Tibial nerve (tissue), 4 donors: ENCODE measurements at regions not wholly inside any gene's neighbourhood (a gene's known extent, or its start where the extent isn't known, plus 50 kb on each side); places are given as distances from the start of the nearest gene placed in this dataset.

Experiments used
- DNase-seq, 2 donors: peaks; one replicate each; pipeline ENCODE4 v3.0.0-alpha.2; 2019; ENCODE audit warnings: low spot score in 2 of 2
- H3K27ac ChIP-seq, 4 donors: fragments of 200-600 bp; sonication (generic) in 3 of 4; one replicate each; pipeline ENCODE4 v1.5.1; 2017 to 2019; ENCODE audit warnings: mild to moderate bottlenecking in 1 of 4
- H3K27me3 ChIP-seq, 2 donors: fragments of 200-600 bp; sonication (generic) in 1 of 2; one replicate each; pipeline versions ENCODE4 v1.5.1 to v1.6.0; 2017 to 2019
- H3K36me3 ChIP-seq, 3 donors: fragments of 200-600 bp; sonication (generic); one replicate each; pipeline ENCODE4 v1.5.1; 2018 to 2019
- H3K4me1 ChIP-seq, 4 donors: fragments of 200-600 bp; sonication (generic) in 3 of 4; one replicate each; pipeline ENCODE4 v1.5.1; 2017 to 2019
- H3K4me3 ChIP-seq, 4 donors: fragments of 200-600 bp; sonication (generic) in 3 of 4; one replicate each; pipeline ENCODE4 v1.5.1; 2017 to 2019; ENCODE audit warnings: mild to moderate bottlenecking in 1 of 4, moderate library complexity in 1 of 4
- H3K9me3 ChIP-seq, 4 donors: fragments of 200-600 bp; sonication (generic) in 3 of 4; one replicate each; pipeline ENCODE4 v1.5.1; 2017 to 2019
- CTCF ChIP-seq, 5 experiments: fragments of 200-600 bp in 3 of 5; fragments of 450-650 bp in 2 of 5; sonication (generic) in 3 of 5; IDR thresholded peaks; one replicate each; pipeline ENCODE4 v1.5.1; 2016 to 2019; ENCODE audit warnings: antibody characterized with exemption in 5 of 5, mild to moderate bottlenecking in 3 of 5, moderate library complexity in 2 of 5
- EP300 ChIP-seq, 2 donors: sonication (generic); formaldehyde crosslinking; IDR thresholded peaks; one replicate each; pipeline ENCODE4 v1.6.1; 2017; ENCODE audit warnings: antibody characterized with exemption in 2 of 2, mild to moderate bottlenecking in 1 of 2
- POLR2A ChIP-seq, 2 donors: fragments of 450-650 bp; IDR thresholded peaks; one replicate each; pipeline ENCODE4 v1.6.1; 2017; ENCODE audit warnings: antibody characterized with exemption in 2 of 2, mild to moderate bottlenecking in 2 of 2, moderate library complexity in 2 of 2
- WGBS, 2 donors: methylation state at CpG; one replicate each; pipeline ENCODE4 v1.1.5; 2018; 5-methylcytosine and 5-hydroxymethylcytosine counted together

- WGBS, 2 donors = 57% methylated on average over 6 of the region's 6 CpGs
- Histone ChIP-seq H3K4me3 (no peak overlapping the region), H3K27ac (no peak overlapping the region), H3K9me3 (no peaks in the 10 kb centered on the region), H3K4me1 (no peaks in the 10 kb centered on the region), H3K36me3 (no peaks in the 10 kb centered on the region), H3K27me3 (no peaks in the 10 kb centered on the region)
- DNase-seq = no peak
- TF ChIP-seq CTCF (IDR thresholded peaks at IDR 0.05) (no peak), EP300 (IDR thresholded peaks at IDR 0.05) (no peak), POLR2A (IDR thresholded peaks at IDR 0.05) (no peak)
These were observed 464.6 kb downstream of the FGF9 start for GRCh38 chr13:22135446-22135845.

- DNase-seq = no peak
- H3K4me3 ChIP-seq = no peak overlapping the region
- WGBS, 2 donors = 86% methylated on average over 4 of the region's 4 CpGs
- no peaks in the 10 kb centered on the region for H3K36me3 ChIP-seq
- no peak overlapping the region for H3K27ac ChIP-seq
- no peaks in the 10 kb centered on the region for H3K9me3 ChIP-seq
- TF ChIP-seq CTCF (IDR thresholded peaks at IDR 0.05) = no peak
- TF ChIP-seq EP300 (IDR thresholded peaks at IDR 0.05) = no peak
- TF ChIP-seq POLR2A (IDR thresholded peaks at IDR 0.05) = no peak
- no peaks in the 10 kb centered on the region for H3K4me1 ChIP-seq
- no peaks in the 10 kb centered on the region for H3K27me3 ChIP-seq
These were observed 466.6 kb downstream of the FGF9 start for GRCh38 chr13:22137361-22138050.

GRCh38 chr13:22138947-22139346 lies 468.1 kb downstream of the FGF9 start:
- H3K4me1 ChIP-seq = no peaks in the 10 kb centered on the region
- no peak overlapping the region for H3K4me3 ChIP-seq
- DNase-seq = no peak
- WGBS, 2 donors = 85 to 87% methylated on average over 8 of the region's 8 CpGs
- TF ChIP-seq CTCF (IDR thresholded peaks at IDR 0.05) (no peak), EP300 (IDR thresholded peaks at IDR 0.05) (no peak), POLR2A (IDR thresholded peaks at IDR 0.05) (no peak)
- no peaks in the 10 kb centered on the region for H3K36me3 ChIP-seq
- no peaks in the 10 kb centered on the region for H3K27me3 ChIP-seq
- no peaks in the 10 kb centered on the region for H3K9me3 ChIP-seq
- H3K27ac ChIP-seq = no peak overlapping the region

- no peaks in the 10 kb centered on the region for H3K4me1 ChIP-seq
These were observed 470.8 kb downstream of the FGF9 start for GRCh38 chr13:22141716-22142115.

More at GRCh38 chr13:22141716-22142115, 470.8 kb downstream of the FGF9 start:
- no peaks in the 10 kb centered on the region for H3K9me3 ChIP-seq
- DNase-seq = no peak
- no peak overlapping the region for H3K27ac ChIP-seq
- 44 to 65% methylated on average over 1 of the region's 1 CpG for WGBS, 2 donors
- no peak overlapping the region for H3K4me3 ChIP-seq
- no peaks in the 10 kb centered on the region for H3K27me3 ChIP-seq
- H3K36me3 ChIP-seq = no peaks in the 10 kb centered on the region
- no peak for TF ChIP-seq POLR2A (IDR thresholded peaks at IDR 0.05)
- no peak for TF ChIP-seq EP300 (IDR thresholded peaks at IDR 0.05)
- no peak for TF ChIP-seq CTCF (IDR thresholded peaks at IDR 0.05)
